ENCODE measurements at regions not wholly inside any gene's neighbourhood (a gene's known extent, or its start where the extent isn't known, plus 50 kb on each side); places are given as distances from the start of the nearest gene placed in this dataset.

DNA sequence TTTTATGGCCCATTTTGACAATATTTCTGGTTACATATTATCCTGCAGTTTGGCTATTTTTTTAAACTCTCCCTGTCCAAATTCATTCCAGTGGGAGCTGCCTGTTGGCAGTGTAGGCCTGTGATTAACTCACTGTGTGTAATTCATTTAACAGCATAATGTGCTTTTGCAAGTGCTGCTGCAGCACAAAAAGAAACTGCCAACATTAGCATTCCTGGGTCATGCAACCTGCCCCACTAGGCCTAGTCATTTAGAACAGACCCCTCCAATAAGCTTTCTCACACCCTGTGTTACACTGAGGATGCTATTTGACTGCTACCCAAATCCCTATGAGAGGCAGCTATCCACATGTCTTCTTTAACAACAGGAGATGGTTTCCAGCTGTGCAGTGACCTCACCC lies 251.2 kb upstream of the UBE2E2 start:
- H3K9me3 ChIP-seq: no peaks in the 10 kb centered on the region
- no peaks in the 10 kb centered on the region for H3K36me3 ChIP-seq
- no peaks in the 10 kb centered on the region for H3K4me1 ChIP-seq
- DNase-seq: peak in 1 of 2 donors; percentile 22
- TF ChIP-seq CTCF (IDR thresholded peaks at IDR 0.05): no peak
- intact Hi-C loops (cut with DNase I; ENCODE audit: low total_unique reads): no loop called here
- H3K27me3 ChIP-seq: no peaks in the 10 kb centered on the region
- no peak overlapping the region for H3K27ac ChIP-seq
- no peak overlapping the region for H3K4me3 ChIP-seq

GRCh38 chr3:22952860-22953259 lies 250.3 kb upstream of the UBE2E2 start:
- TF ChIP-seq CTCF (IDR thresholded peaks at IDR 0.05): no peak
- intact Hi-C loops (cut with DNase I; ENCODE audit: low total_unique reads): no loop called here
- no peaks in the 10 kb centered on the region for H3K4me1 ChIP-seq
- H3K4me3 ChIP-seq: no peak overlapping the region
- H3K36me3 ChIP-seq: no peaks in the 10 kb centered on the region
- H3K9me3 ChIP-seq: no peaks in the 10 kb centered on the region
- H3K27ac ChIP-seq: no peak overlapping the region
- no peaks in the 10 kb centered on the region for H3K27me3 ChIP-seq
- no peak for DNase-seq

- no peak for DNase-seq
- Histone ChIP-seq H3K36me3 (no peaks in the 10 kb centered on the region), H3K27me3 (no peaks in the 10 kb centered on the region), H3K4me1 (peaks cover 0 to 9% (median 7%) of the 10 kb centered on the region in 4 donors), H3K4me3 (no peak overlapping the region), H3K9me3 (no peaks in the 10 kb centered on the region), H3K27ac (no peak overlapping the region)
- TF ChIP-seq CTCF (IDR thresholded peaks at IDR 0.05): no peak
- intact Hi-C loops (cut with DNase I; ENCODE audit: low total_unique reads): no loop called here
These were observed 243.5 kb upstream of the UBE2E2 start for GRCh38 chr3:22959593-22959992.

DNA sequence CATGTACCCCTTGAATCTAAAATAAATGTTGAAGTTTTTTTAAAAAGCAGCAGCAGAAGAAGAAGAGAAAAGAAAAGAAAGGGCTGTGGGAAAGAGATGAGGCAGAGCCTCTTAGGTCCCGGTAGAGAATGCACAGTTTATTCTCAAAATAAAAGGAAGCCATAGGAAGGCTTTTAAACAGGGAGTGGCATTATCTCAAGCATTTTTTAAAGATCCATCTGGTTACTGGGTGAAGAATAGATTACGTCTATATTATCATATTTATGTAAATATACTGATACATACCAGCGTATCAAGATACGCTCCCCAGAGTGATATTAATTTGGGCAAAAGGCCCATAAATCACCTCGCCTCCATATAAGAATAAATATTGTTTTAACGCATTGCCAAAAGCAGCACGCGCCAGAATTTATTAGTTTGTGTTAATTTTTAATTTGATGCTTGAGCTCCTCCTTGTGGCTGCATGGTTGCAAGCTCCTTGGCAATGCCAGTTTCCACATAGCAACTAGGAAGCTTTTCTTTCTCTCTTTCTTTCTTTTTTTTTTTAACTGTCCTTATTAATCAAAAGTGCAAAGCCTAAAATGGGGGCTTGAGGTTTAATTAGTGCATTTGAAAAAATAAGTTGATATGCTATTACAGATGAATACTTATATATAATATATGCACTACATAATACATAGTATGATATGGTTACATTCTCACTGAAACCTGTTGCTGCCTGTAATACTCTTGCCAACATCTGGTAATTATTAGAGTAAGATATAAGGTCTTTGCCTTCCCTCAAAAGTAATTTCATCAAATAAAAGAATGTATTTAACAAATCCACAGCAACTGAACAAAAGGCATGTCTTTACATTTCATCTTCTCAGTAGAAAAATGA lies 242.8 kb upstream of the UBE2E2 start:
- no peak overlapping the region for H3K4me3 ChIP-seq
- peaks cover 0 to 9% (median 7%) of the 10 kb centered on the region in 4 donors for H3K4me1 ChIP-seq
- no peaks in the 10 kb centered on the region for H3K27me3 ChIP-seq
- H3K9me3 ChIP-seq: no peaks in the 10 kb centered on the region
- no peak overlapping the region for H3K27ac ChIP-seq
- intact Hi-C loops (cut with DNase I; ENCODE audit: low total_unique reads): loop anchor here (10.0 kb wide), 1 partner anchor 396 kb away; no protein-coding TSS in a partner anchor
- H3K36me3 ChIP-seq: no peaks in the 10 kb centered on the region
- DNase-seq: no peak
- peak; percentile 56 to 66 for TF ChIP-seq CTCF (IDR thresholded peaks at IDR 0.05)

GRCh38 chr3:22962244-22962643 lies 240.9 kb upstream of the UBE2E2 start:
- Histone ChIP-seq H3K4me1 (peaks cover 0 to 9% (median 7%) of the 10 kb centered on the region in 4 donors), H3K36me3 (no peaks in the 10 kb centered on the region), H3K4me3 (no peak overlapping the region), H3K9me3 (no peaks in the 10 kb centered on the region), H3K27me3 (no peaks in the 10 kb centered on the region), H3K27ac (no peak overlapping the region)
- TF ChIP-seq CTCF (IDR thresholded peaks at IDR 0.05): no peak
- DNase-seq: no peak
- intact Hi-C loops (cut with DNase I; ENCODE audit: low total_unique reads): loop anchor here (10.0 kb wide), 1 partner anchor 397 kb away; no protein-coding TSS in a partner anchor

Data from tibial artery (tissue), 4 donors.